B cell (primary cell): ENCODE measurements at regions not wholly inside any gene's neighbourhood (a gene's known extent, or its start where the extent isn't known, plus 50 kb on each side); places are given as distances from the start of the nearest gene placed in this dataset.

Experiments
- EZH2 ChIP-seq: IDR thresholded peaks from 2 replicates; pipeline ENCODE4 v1.6.1; 2012; ENCODE audit warnings: borderline replicate concordance, low read depth, mild to moderate bottlenecking, moderate library complexity, low read length; ENCODE audit not compliant: insufficient read depth, poor library complexity, severe bottlenecking
- TF ChIP-seq, protein P1 (sequence below): fragments of 200-600 bp; IDR thresholded peaks from one replicate; pipeline ENCODE4 v1.8.0; 2022; ENCODE audit warnings: antibody characterized with exemption, mild to moderate bottlenecking

DNA sequence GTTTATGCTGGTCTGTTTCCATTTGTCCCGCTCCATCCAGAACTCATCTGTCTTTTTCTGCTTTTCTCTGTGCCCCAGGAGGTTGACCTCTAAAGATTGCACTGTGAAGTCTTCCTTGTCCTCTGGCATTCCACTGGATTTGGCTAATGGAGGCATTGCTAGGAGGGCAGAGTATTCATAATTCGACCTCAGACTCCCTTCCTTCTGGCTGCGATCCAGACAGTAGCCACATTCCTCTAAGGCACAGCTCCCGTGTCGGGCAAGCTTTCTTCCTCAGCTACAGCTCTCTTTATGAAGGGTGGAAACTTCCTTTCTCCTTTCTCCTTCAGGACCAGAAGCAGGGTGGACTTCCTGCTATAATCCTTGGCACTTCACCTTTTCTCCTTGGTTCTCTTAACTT, 175.9 kb downstream of the BAMBI start:
- no peak for TF ChIP-seq EZH2
- TF ChIP-seq, protein P1, sequence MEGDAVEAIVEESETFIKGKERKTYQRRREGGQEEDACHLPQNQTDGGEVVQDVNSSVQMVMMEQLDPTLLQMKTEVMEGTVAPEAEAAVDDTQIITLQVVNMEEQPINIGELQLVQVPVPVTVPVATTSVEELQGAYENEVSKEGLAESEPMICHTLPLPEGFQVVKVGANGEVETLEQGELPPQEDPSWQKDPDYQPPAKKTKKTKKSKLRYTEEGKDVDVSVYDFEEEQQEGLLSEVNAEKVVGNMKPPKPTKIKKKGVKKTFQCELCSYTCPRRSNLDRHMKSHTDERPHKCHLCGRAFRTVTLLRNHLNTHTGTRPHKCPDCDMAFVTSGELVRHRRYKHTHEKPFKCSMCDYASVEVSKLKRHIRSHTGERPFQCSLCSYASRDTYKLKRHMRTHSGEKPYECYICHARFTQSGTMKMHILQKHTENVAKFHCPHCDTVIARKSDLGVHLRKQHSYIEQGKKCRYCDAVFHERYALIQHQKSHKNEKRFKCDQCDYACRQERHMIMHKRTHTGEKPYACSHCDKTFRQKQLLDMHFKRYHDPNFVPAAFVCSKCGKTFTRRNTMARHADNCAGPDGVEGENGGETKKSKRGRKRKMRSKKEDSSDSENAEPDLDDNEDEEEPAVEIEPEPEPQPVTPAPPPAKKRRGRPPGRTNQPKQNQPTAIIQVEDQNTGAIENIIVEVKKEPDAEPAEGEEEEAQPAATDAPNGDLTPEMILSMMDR, result no peak
